GM18909 (cell line): ENCODE measurements at regions not wholly inside any gene's neighbourhood (a gene's known extent, or its start where the extent isn't known, plus 50 kb on each side); places are given as distances from the start of the nearest gene placed in this dataset.

Experiments used
- ATAC-seq: cut with Tn5 transposase; IDR thresholded peaks from one replicate; pipeline ENCODE4 v1.9.1; 2021; ENCODE audit warnings: mild to moderate bottlenecking; ENCODE audit not compliant: unreplicated experiment, poor library complexity

DNA sequence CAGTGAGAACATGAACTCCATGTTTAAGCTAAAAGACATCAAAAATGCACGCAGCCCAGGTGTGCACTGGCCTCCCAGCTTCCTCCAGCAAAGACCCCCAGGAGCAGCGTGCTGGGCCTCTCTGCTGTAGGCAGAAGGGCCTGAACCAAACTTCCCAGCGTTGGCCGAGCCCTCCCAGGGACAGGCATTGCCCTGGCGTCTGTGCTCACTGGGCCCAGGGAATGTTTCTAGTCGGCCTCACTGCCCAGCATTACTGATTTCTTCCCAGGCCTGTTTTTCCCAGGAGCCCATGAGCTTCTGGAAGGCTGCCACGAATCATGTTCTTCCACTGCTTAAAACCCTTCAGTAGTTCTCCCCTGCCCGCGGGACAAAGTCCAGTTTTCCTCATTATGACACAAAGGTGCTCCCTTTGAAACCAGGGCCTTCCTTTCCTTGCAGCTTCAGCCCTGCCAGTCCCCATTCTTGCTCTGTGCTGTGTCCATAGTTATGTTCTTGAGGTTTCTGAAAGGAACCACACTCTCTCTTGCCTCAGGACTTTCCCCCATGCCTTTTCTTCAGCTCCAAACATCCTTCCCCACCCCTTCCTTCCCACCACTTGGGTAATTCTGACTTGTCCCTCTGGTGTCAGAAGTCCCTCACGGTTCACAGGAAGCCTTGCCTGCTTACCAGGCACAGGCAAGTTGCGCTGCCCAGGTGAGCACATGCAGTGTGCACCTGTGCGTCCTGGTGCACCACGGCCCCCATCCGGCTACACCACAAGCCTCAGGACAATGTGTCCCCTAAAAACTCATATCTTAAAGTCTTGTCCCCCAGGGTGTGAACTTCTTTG lies 93.4 kb upstream of the ENPP6 start:
- no peak for ATAC-seq

DNA sequence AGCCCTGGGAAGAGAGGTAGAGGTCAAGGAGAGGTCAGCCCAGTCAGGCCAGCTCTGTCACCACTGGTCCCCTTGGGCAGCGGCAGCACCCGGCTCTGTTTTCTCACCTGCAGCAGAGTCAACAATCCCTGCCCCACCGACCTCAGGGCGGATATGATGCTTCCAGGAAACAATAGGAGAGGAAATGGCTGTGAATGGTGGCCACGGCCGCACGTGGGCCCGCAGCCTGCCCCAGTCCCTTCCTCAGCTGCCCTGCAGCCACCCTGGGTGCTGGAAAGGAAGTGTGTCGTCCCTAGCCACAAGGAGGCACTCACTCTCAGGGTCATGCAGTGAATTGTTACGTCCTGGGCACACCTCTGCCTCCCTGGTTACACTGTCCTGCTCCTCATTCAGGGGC lies 92.5 kb upstream of the ENPP6 start:
- no peak for ATAC-seq

GRCh38 chr4:184309241-184310170 lies 91.8 kb upstream of the ENPP6 start:
- ATAC-seq, result no peak

DNA sequence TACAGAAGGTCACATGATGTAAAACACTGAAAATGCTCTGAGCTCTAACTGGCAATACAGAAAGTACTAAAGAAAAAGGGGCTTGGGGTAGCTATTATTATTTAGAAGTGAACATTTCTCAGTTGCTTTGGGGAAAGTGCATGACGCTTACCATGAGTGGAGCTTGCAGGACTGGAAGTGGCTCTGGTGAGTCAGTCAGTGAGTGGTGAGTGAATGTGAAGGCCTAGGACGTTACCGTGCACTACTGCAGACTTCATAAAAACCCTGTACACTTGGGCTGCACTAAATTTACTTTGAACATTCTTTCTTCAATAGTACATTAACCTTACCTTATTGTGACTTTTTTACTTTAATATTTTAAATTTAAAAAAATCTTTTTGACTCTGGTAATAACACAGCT lies 89.3 kb upstream of the ENPP6 start:
- no peak for ATAC-seq

- no peak for ATAC-seq
Observed at GRCh38 chr4:184306470-184306869, 88.8 kb upstream of the ENPP6 start.

- ATAC-seq, result no peak
Observed at GRCh38 chr4:184300816-184301215, 83.1 kb upstream of the ENPP6 start.

DNA sequence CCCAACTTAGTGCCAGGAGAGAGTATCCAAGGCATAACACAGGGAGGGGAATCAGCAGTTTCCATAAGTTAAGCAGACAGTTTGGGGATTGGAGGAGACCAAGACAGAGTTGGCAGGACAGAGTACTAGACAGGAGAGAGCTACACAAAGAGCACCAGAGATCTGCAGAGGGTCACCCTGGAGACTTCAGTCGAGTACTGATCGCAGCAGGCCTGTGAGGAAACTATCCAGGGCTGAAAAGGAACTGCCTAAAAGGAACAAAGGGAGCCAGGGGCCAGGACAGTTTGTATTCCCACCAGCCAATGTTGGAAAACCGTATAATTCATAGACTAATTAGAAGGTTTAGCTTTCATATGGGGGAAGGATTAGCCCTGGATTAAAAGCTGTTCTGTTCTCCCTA lies 80.6 kb upstream of the ENPP6 start:
- ATAC-seq, result no peak

DNA sequence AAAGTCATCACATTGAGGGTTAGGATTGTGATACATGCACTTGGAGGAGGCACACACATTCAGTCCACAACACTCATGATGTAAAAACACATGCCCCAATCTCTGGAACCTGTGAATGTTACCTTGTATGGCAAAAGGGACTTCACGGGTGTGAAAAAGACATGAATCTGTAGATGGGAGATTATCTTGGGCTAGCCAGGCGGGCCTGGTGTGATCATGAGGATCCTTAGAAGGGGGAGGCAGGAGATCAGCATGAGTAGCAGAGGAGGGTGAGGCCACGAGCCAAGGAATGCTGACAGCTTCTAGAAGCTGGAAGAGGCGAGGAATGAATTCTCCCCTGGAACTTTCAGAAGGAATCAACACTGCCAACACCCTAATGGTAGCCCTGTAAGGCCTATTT lies 77.5 kb upstream of the ENPP6 start:
- ATAC-seq, result no peak

DNA sequence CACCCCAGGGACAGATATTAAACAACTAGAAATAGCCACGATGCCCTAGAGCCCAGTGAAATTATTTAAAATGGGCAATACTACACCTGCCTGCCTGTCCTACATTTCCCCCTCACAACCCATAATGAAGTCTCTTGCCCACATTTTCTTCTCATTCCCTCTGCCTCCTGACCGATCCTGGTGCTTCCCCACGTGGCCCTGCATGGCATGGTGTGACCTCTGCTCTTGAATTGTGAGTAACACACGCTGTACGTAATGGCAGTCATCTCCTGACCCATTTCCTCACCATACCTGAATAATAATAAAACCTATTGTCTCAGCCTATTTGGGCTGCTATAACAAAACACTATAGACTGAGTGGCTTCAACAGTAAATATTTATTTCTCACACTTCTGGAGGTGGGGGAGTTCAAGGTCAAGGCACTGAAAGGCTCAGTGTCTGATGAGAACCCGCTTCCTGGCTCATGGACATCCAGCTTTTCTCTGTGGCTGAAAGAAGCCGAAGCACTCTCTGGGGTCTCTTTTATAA lies 77.0 kb upstream of the ENPP6 start:
- no peak for ATAC-seq

- no peak for ATAC-seq
Observed at GRCh38 chr4:184293552-184293951, 75.9 kb upstream of the ENPP6 start.

DNA sequence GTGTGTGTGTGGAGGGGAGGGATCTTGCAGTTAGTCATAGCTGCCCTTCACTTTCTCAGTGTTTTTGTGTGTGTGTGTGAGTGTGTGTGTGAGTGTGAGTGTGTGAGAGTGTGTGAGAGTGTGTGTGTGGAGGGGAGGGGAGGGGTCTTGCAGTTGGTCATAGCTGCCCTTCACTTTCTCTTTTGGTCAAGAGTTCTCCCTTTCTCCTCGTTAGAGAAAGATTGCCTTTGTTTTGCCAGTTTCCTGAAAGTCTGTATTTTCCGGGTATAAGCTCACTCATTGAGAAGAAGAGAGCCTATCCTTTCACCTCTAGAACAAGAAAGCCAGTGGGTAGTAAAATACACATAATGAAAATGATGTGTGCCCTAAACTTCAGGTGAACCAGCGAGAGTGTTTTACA lies 75.2 kb upstream of the ENPP6 start:
- ATAC-seq, result no peak

DNA sequence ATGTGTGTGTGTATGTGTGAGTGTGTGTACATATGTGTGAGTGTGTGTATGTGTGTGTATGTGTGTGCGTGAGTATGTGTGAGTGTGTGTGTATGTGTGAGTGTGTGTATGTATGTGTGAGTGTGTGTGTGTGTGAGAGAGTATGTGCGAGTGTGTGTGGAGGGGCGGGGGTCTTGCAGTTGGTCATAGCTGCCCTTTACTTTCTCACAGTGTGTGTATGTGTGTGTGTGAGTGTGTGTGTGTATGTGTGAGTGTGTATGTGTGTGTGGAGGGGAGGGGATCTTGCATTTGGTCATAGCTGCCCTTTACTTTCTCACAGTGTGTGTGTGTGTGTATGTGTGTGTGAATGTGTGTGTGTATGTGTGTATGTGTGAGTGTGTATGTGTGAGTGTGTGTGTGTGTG lies 74.8 kb upstream of the ENPP6 start:
- no peak for ATAC-seq

DNA sequence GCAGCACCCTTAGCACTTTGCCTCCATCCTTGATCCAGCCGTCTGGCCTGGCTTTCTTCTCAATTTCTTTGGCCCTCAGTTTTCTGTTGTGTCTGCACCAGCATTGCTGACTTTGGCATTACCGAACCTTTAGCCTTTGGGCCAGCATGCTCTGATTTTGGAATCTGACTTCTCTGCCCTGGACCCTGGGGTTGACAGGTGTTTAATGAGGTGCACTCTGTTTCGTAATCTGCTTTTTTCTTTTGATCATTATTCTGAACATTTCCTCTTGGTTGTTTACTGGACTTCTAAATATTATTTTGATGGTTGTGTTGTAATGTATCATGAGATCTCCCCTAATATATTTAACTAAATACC lies 71.5 kb upstream of the ENPP6 start:
- no peak for ATAC-seq

DNA sequence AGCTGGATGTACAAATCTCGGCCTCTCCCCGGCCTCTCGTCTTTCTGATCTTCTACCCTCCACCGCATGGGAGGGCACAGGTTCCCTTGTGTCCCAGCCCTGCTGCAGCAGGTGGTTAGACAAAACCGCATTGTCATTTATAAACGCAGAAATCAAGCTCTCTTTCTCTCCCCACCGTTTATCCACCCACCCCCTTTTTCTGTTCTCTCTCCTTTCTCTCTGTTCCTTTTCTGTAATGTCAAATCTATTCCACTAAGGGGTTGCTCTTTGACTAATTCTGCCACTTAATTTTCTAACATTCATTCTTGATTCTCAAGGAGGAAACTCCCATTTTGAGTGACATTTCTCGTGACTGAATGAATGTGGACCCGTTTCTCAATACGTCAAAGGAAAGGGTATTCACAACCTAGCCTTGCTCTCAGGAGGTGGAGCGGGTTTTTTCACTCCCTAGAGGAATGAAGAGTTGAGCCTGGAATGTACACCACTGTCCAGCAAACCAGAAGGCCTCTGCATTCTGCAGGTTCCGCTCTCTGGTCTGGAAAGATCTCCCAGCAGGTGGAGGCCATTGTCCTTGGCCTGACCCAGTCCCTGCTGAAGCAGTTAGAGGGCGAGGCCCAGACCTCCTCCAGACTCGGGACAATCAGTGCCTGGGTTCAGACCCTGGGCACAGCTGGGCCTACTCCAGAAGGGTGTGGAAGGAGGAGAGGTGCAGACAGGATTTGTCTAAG lies 70.9 kb upstream of the ENPP6 start:
- ATAC-seq, result peak; percentile 66

- ATAC-seq, result no peak
Observed at GRCh38 chr4:184287697-184288255, 70.1 kb upstream of the ENPP6 start.

DNA sequence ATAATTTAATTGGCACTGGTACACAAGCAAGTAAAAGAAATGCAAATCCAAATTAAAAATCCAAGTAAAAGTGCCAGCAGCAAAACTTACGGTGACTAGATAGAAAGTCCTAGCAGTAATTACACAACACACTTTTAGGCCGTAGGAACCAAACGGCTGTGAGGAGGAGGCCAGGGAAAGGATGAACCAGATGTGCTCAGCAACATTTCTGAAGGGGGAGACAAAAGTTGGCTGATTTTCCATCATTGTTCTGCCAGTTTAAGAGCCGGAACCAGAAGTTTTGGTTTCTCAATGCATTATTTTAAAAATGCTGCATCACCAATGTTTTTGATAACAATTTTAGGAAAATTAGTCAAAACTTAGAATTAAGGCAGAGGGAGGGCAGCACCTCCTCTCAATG lies 68.7 kb upstream of the ENPP6 start:
- ATAC-seq, result no peak

- no peak for ATAC-seq
Observed at GRCh38 chr4:184284742-184285141, 67.1 kb upstream of the ENPP6 start.

- ATAC-seq, result no peak
Observed at GRCh38 chr4:184284336-184284690, 66.6 kb upstream of the ENPP6 start.

- peak; percentile 5 for ATAC-seq
Observed at GRCh38 chr4:184283659-184284335, 66.1 kb upstream of the ENPP6 start.
